ENCODE measurements at regions not wholly inside any gene's neighbourhood (a gene's known extent, or its start where the extent isn't known, plus 50 kb on each side); places are given as distances from the start of the nearest gene placed in this dataset.

- Histone ChIP-seq H3K4me3 (ENCODE audit: low read length) (no peak overlapping the region), H3K79me2 (replicated peaks; ENCODE audit: insufficient read depth, low read length) (no peaks in the 10 kb centered on the region), H3K27me3 (ENCODE audit: insufficient read depth, low read depth, low read length) (no peaks in the 10 kb centered on the region), H3K27ac (ENCODE audit: low read length) (no peak overlapping the region), H3K9me3 (ENCODE audit: low read length) (no peaks in the 10 kb centered on the region), H3K36me3 (ENCODE audit: insufficient read depth, low read length) (no peaks in the 10 kb centered on the region), H2AFZ (ENCODE audit: low read depth, low read length) (no peak overlapping the region), H3K4me2 (ENCODE audit: low read length) (no peak overlapping the region), H4K20me1 (ENCODE audit: insufficient read depth) (no peaks in the 10 kb centered on the region), H3K9ac (ENCODE audit: low read length) (no peak overlapping the region), H3F3A (ENCODE audit: insufficient read depth, low read length, poor library complexity, severe bottlenecking) (no peaks in the 10 kb centered on the region), H3K9me2 (ENCODE audit: insufficient read depth, low read length) (no peaks in the 10 kb centered on the region)
- no peak for TF ChIP-seq EP300 (conservative IDR thresholded peaks at IDR 0.05; ENCODE audit: poor library complexity, severe bottlenecking)
- no peak for TF ChIP-seq MXI1 (conservative IDR thresholded peaks at IDR 0.05; ENCODE audit: poor library complexity, severe bottlenecking)
- no peak for TF ChIP-seq SMC3 (conservative IDR thresholded peaks at IDR 0.05; ENCODE audit: poor library complexity)
- no peak for TF ChIP-seq EZH2 (IDR thresholded peaks at IDR 0.05; ENCODE audit: borderline replicate concordance, insufficient read depth, low read length, poor library complexity, severe bottlenecking)
- no peak for TF ChIP-seq TAF1 (IDR thresholded peaks at IDR 0.05; ENCODE audit: low read depth)
- no peak for TF ChIP-seq RAD21 (conservative IDR thresholded peaks at IDR 0.05)
- TF ChIP-seq POLR2AphosphoS5 (IDR thresholded peaks at IDR 0.05): no peak
- no peak for TF ChIP-seq CTCF (IDR thresholded peaks at IDR 0.05; ENCODE audit: poor library complexity, severe bottlenecking)
- no peak for TF ChIP-seq REST (IDR thresholded peaks at IDR 0.05; ENCODE audit: borderline replicate concordance)
Observed at GRCh38 chr10:121152033-121152432, 300.9 kb downstream of the WDR11 start.

- Histone ChIP-seq H2AFZ (ENCODE audit: low read depth, low read length) (no peak overlapping the region), H3K27me3 (ENCODE audit: insufficient read depth, low read depth, low read length) (no peaks in the 10 kb centered on the region), H3K79me2 (replicated peaks; ENCODE audit: insufficient read depth, low read length) (no peaks in the 10 kb centered on the region), H3K36me3 (ENCODE audit: insufficient read depth, low read length) (no peaks in the 10 kb centered on the region), H3K9ac (ENCODE audit: low read length) (no peak overlapping the region), H3K4me2 (ENCODE audit: low read length) (no peak overlapping the region), H3K9me3 (ENCODE audit: low read length) (no peaks in the 10 kb centered on the region), H3F3A (ENCODE audit: insufficient read depth, low read length, poor library complexity, severe bottlenecking) (no peaks in the 10 kb centered on the region), H3K27ac (ENCODE audit: low read length) (no peak overlapping the region), H3K9me2 (ENCODE audit: insufficient read depth, low read length) (no peaks in the 10 kb centered on the region), H3K4me3 (ENCODE audit: low read length) (no peak overlapping the region), H4K20me1 (ENCODE audit: insufficient read depth) (no peaks in the 10 kb centered on the region)
- TF ChIP-seq CTCF (IDR thresholded peaks at IDR 0.05; ENCODE audit: poor library complexity, severe bottlenecking): no peak
- TF ChIP-seq RAD21 (conservative IDR thresholded peaks at IDR 0.05): no peak
Observed at GRCh38 chr10:121152935-121153334, 301.8 kb downstream of the WDR11 start.
